Hepatocyte (in vitro differentiated cells): ENCODE measurements at regions not wholly inside any gene's neighbourhood (a gene's known extent, or its start where the extent isn't known, plus 50 kb on each side); places are given as distances from the start of the nearest gene placed in this dataset.

Experiments used
- DNase-seq: peaks from one replicate; pipeline ENCODE4 v3.0.0-alpha.2; 2016; ENCODE audit warnings: low spot score
- H2AFZ ChIP-seq: fragments of 200-600 bp; sonication (generic); 2 replicates; pipeline ENCODE4 v1.6.0; 2016; ENCODE audit warnings: antibody characterized with exemption, mild to moderate bottlenecking
- H3K27ac ChIP-seq: fragments of 200-600 bp; sonication (generic); 2 replicates; pipeline ENCODE4 v1.5.1; 2016; ENCODE audit warnings: mild to moderate bottlenecking
- H3K27me3 ChIP-seq: fragments of 200-600 bp; sonication (generic); 2 replicates; pipeline ENCODE4 v1.6.1; 2016
- H3K36me3 ChIP-seq: fragments of 200-600 bp; sonication (generic); replicated peaks from 2 replicates; pipeline ENCODE4 v1.5.1; 2016; ENCODE audit warnings: low read depth; ENCODE audit not compliant: insufficient read depth
- H3K4me1 ChIP-seq: fragments of 200-600 bp; sonication (generic); 2 replicates; pipeline ENCODE4 v1.5.1; 2016; ENCODE audit warnings: mild to moderate bottlenecking, moderate library complexity; ENCODE audit not compliant: insufficient read depth
- H3K4me2 ChIP-seq: fragments of 200-600 bp; sonication (generic); 2 replicates; pipeline ENCODE4 v1.6.0; 2016
- H3K4me3 ChIP-seq: fragments of 200-600 bp; sonication (generic); 2 replicates; pipeline ENCODE4 v1.5.1; 2016; ENCODE audit warnings: mild to moderate bottlenecking
- H3K79me2 ChIP-seq: fragments of 200-600 bp; sonication (generic); 2 replicates; pipeline ENCODE4 v1.6.0; 2017; ENCODE audit warnings: mild to moderate bottlenecking
- H3K9me2 ChIP-seq: fragments of 200-600 bp; sonication (generic); replicated peaks from 2 replicates; pipeline ENCODE4 v1.6.0; 2017; ENCODE audit warnings: mild to moderate bottlenecking; ENCODE audit not compliant: insufficient read depth
- H3K9me3 ChIP-seq: fragments of 200-600 bp; sonication (generic); 2 replicates; pipeline ENCODE4 v1.5.1; 2016; ENCODE audit warnings: low read depth, mild to moderate bottlenecking
- H4K20me1 ChIP-seq: fragments of 200-600 bp; sonication (generic); 2 replicates; pipeline ENCODE4 v1.6.0; 2016; ENCODE audit warnings: mild to moderate bottlenecking; ENCODE audit not compliant: insufficient read depth, poor library complexity, severe bottlenecking
- CTCF ChIP-seq: fragments of 200-600 bp; sonication (generic); IDR thresholded peaks from 2 replicates; pipeline ENCODE4 v1.5.1; 2016; ENCODE audit warnings: antibody characterized with exemption, mild to moderate bottlenecking; ENCODE audit not compliant: poor library complexity
- EZH2 ChIP-seq: fragments of 200-600 bp; sonication (generic); IDR thresholded peaks from 2 replicates; pipeline ENCODE4 v1.6.1; 2016; ENCODE audit warnings: antibody characterized with exemption, mild to moderate bottlenecking, borderline replicate concordance
- EZH2phosphoT487 ChIP-seq: fragments of 200-600 bp; sonication (generic); IDR thresholded peaks from one replicate; pipeline ENCODE4 v1.6.1; 2018; ENCODE audit warnings: antibody characterized with exemption, mild to moderate bottlenecking, low read depth, moderate library complexity; ENCODE audit not compliant: unreplicated experiment, severe bottlenecking
- WGBS: methylation state at CpG from one replicate; pipeline ENCODE4 v1.1.6; 2016; ENCODE audit warnings: low lambda C conversion rate; ENCODE audit errors: missing lambda C conversion rate; 5-methylcytosine and 5-hydroxymethylcytosine counted together

- Histone ChIP-seq H3K4me2 (no peak overlapping the region), H3K27ac (no peak overlapping the region), H3K9me2 (no peaks in the 10 kb centered on the region), H3K36me3 (no peaks in the 10 kb centered on the region), H4K20me1 (no peaks in the 10 kb centered on the region), H3K4me1 (no peaks in the 10 kb centered on the region), H3K9me3 (no peaks in the 10 kb centered on the region), H2AFZ (no peak overlapping the region), H3K27me3 (no peaks in the 10 kb centered on the region), H3K4me3 (no peak overlapping the region), H3K79me2 (no peaks in the 10 kb centered on the region)
- peak; percentile 41 for DNase-seq
- WGBS: 57% methylated on average over 4 of the region's 4 CpGs
- TF ChIP-seq CTCF (peak; percentile 55), EZH2phosphoT487 (no peak)
Measured at GRCh38 chr2:223459328-223459939, 142.7 kb downstream of the SCG2 start.

GRCh38 chr2:223460209-223460608, 142.0 kb downstream of the SCG2 start:
- Histone ChIP-seq H3K4me3 (no peak overlapping the region), H2AFZ (no peak overlapping the region), H3K4me2 (no peak overlapping the region), H3K27me3 (no peaks in the 10 kb centered on the region), H3K4me1 (no peaks in the 10 kb centered on the region), H3K9me2 (no peaks in the 10 kb centered on the region), H3K79me2 (no peaks in the 10 kb centered on the region), H4K20me1 (no peaks in the 10 kb centered on the region), H3K9me3 (no peaks in the 10 kb centered on the region), H3K27ac (no peak overlapping the region), H3K36me3 (no peaks in the 10 kb centered on the region)
- TF ChIP-seq EZH2: no peak
- TF ChIP-seq EZH2phosphoT487: no peak
- TF ChIP-seq CTCF: no peak
- WGBS: 85% methylated on average over 1 of the region's 1 CpG
- no peak for DNase-seq

GRCh38 chr2:223460774-223461211, 141.4 kb downstream of the SCG2 start:
- Histone ChIP-seq H3K9me2 (no peaks in the 10 kb centered on the region), H3K4me3 (no peak overlapping the region), H3K4me2 (no peak overlapping the region), H3K9me3 (no peaks in the 10 kb centered on the region), H2AFZ (no peak overlapping the region), H3K27ac (no peak overlapping the region), H3K36me3 (no peaks in the 10 kb centered on the region), H4K20me1 (no peaks in the 10 kb centered on the region), H3K27me3 (no peaks in the 10 kb centered on the region), H3K4me1 (no peaks in the 10 kb centered on the region), H3K79me2 (no peaks in the 10 kb centered on the region)
- DNase-seq: no peak
- TF ChIP-seq EZH2phosphoT487 (no peak), EZH2 (no peak)

- TF ChIP-seq EZH2phosphoT487 (no peak), EZH2 (no peak), CTCF (no peak)
- Histone ChIP-seq H3K9me3 (no peaks in the 10 kb centered on the region), H3K4me3 (no peak overlapping the region), H4K20me1 (no peaks in the 10 kb centered on the region), H3K27me3 (no peaks in the 10 kb centered on the region), H3K79me2 (no peaks in the 10 kb centered on the region), H3K27ac (no peak overlapping the region), H3K4me1 (peaks cover 2% of the 10 kb centered on the region), H2AFZ (no peak overlapping the region), H3K9me2 (no peaks in the 10 kb centered on the region), H3K36me3 (no peaks in the 10 kb centered on the region), H3K4me2 (no peak overlapping the region)
- no peak for DNase-seq
- WGBS: 91% methylated on average over 2 of the region's 2 CpGs
Measured at GRCh38 chr2:223464071-223464470, 138.1 kb downstream of the SCG2 start.
